Breast epithelium (tissue), 3 donors: ENCODE measurements at regions not wholly inside any gene's neighbourhood (a gene's known extent, or its start where the extent isn't known, plus 50 kb on each side); places are given as distances from the start of the nearest gene placed in this dataset.

ENCODE experiments used
- CTCF ChIP-seq, 3 donors: fragments of 450-650 bp; IDR thresholded peaks; one replicate each; pipeline ENCODE4 v1.5.1; 2016 to 2017; ENCODE audit warnings: antibody characterized with exemption in 3 of 3, mild to moderate bottlenecking in 3 of 3, moderate library complexity in 3 of 3
- POLR2A ChIP-seq: fragments of 450-650 bp; IDR thresholded peaks from one replicate; pipeline ENCODE4 v1.6.1; 2016; ENCODE audit warnings: antibody characterized with exemption, mild to moderate bottlenecking, moderate library complexity
- POLR2AphosphoS5 ChIP-seq, 3 donors: sonication (generic); formaldehyde crosslinking; IDR thresholded peaks; one replicate each; pipeline ENCODE4 v1.6.1; 2017; ENCODE audit warnings: antibody characterized with exemption in 3 of 3

GRCh38 chr4:135739354-135739753, 1537.8 kb upstream of the PABPC4L start:
- TF ChIP-seq CTCF (IDR thresholded peaks at IDR 0.05): no peak
- no peak for TF ChIP-seq POLR2A
- no peak for TF ChIP-seq POLR2AphosphoS5 (IDR thresholded peaks at IDR 0.05)
